Nephron progenitor cell (in vitro differentiated cells): ENCODE measurements at regions not wholly inside any gene's neighbourhood (a gene's known extent, or its start where the extent isn't known, plus 50 kb on each side); places are given as distances from the start of the nearest gene placed in this dataset.
"Not testable (repeated sequence)": the region's sequence is repeated elsewhere in the genome, so short reads cannot be mapped to it uniquely, and the experiment has no call there.

Experiments
- DNase-seq: peaks from one replicate; pipeline ENCODE4 v3.0.0; 2021
- H3K27ac Mint-ChIP-seq: 2 replicates; pipeline ENCODE4 v1.8.0; 2021; ENCODE audit warnings: mild to moderate bottlenecking, moderate library complexity, mixed read lengths
- H3K27me3 Mint-ChIP-seq: 2 replicates; pipeline ENCODE4 v1.8.0; 2021; ENCODE audit warnings: mild to moderate bottlenecking, low read depth, mixed read lengths; ENCODE audit not compliant: poor library complexity
- H3K36me3 Mint-ChIP-seq: 2 replicates; pipeline ENCODE4 v1.8.0; 2021; ENCODE audit warnings: low read depth, mixed read lengths
- H3K4me1 Mint-ChIP-seq: 2 replicates; pipeline ENCODE4 v1.8.0; 2021; ENCODE audit warnings: mixed read lengths
- H3K4me3 Mint-ChIP-seq: 2 replicates; pipeline ENCODE4 v1.8.0; 2021; ENCODE audit warnings: mild to moderate bottlenecking, moderate library complexity, mixed read lengths
- H3K9me3 Mint-ChIP-seq: 2 replicates; pipeline ENCODE4 v1.8.0; 2021; ENCODE audit warnings: mild to moderate bottlenecking, moderate library complexity, mixed read lengths
- CTCF ChIP-seq: fragments of 200-600 bp; sonication (generic); IDR thresholded peaks from 2 replicates; pipeline ENCODE4 v1.5.0; 2021; ENCODE audit warnings: antibody characterized with exemption

- no peak for TF ChIP-seq CTCF
- no peak for DNase-seq
- no peak overlapping the region for H3K27ac Mint-ChIP-seq
- H3K27me3 Mint-ChIP-seq = peaks cover 4% of the 10 kb centered on the region
- no peaks in the 10 kb centered on the region for H3K4me1 Mint-ChIP-seq
- H3K36me3 Mint-ChIP-seq = no peaks in the 10 kb centered on the region
- no peaks in the 10 kb centered on the region for H3K9me3 Mint-ChIP-seq
- no peak overlapping the region for H3K4me3 Mint-ChIP-seq
These were observed 208.5 kb downstream of the FOXG1 start for GRCh38 chr14:28975084-28975483.

GRCh38 chr14:28982228-28982627 is 215.6 kb downstream of the FOXG1 start:
- Mint-ChIP-seq H3K9me3 (peaks cover 5% of the 10 kb centered on the region), H3K36me3 (no peaks in the 10 kb centered on the region), H3K4me1 (no peaks in the 10 kb centered on the region), H3K4me3 (no peak overlapping the region), H3K27ac (no peak overlapping the region), H3K27me3 (peaks cover 3% of the 10 kb centered on the region)
- no peak for TF ChIP-seq CTCF
- no peak for DNase-seq

- Mint-ChIP-seq H3K9me3 (peaks cover 5% of the 10 kb centered on the region), H3K36me3 (no peaks in the 10 kb centered on the region), H3K27ac (no peak overlapping the region), H3K4me3 (no peak overlapping the region), H3K4me1 (no peaks in the 10 kb centered on the region), H3K27me3 (peaks cover 3% of the 10 kb centered on the region)
- TF ChIP-seq CTCF = no peak
- no peak for DNase-seq
These were observed 216.7 kb downstream of the FOXG1 start for GRCh38 chr14:28983279-28983678.

- no peak overlapping the region for H3K4me3 Mint-ChIP-seq
- H3K9me3 Mint-ChIP-seq = no peaks in the 10 kb centered on the region
- H3K4me1 Mint-ChIP-seq = no peaks in the 10 kb centered on the region
- peaks cover 3% of the 10 kb centered on the region for H3K27me3 Mint-ChIP-seq
- H3K27ac Mint-ChIP-seq = no peak overlapping the region
- no peaks in the 10 kb centered on the region for H3K36me3 Mint-ChIP-seq
- no peak for DNase-seq
- TF ChIP-seq CTCF = no peak
These were observed 220.9 kb downstream of the FOXG1 start for GRCh38 chr14:28987516-28987915.

GRCh38 chr14:28997196-28997595 is 230.6 kb downstream of the FOXG1 start:
- not testable (repeated sequence) for DNase-seq, H3K9me3 Mint-ChIP-seq, H3K36me3 Mint-ChIP-seq, H3K4me1 Mint-ChIP-seq, H3K4me3 Mint-ChIP-seq, H3K27ac Mint-ChIP-seq, H3K27me3 Mint-ChIP-seq

GRCh38 chr14:28999656-29000055 is 233.1 kb downstream of the FOXG1 start:
- no peak overlapping the region for H3K4me3 Mint-ChIP-seq

More at GRCh38 chr14:28999656-29000055, 233.1 kb downstream of the FOXG1 start:
- no peak for TF ChIP-seq CTCF
- no peak overlapping the region for H3K27ac Mint-ChIP-seq
- H3K4me1 Mint-ChIP-seq = no peaks in the 10 kb centered on the region
- peaks cover 12% of the 10 kb centered on the region for H3K9me3 Mint-ChIP-seq
- no peak for DNase-seq
- H3K27me3 Mint-ChIP-seq = peaks cover 2% of the 10 kb centered on the region
- no peaks in the 10 kb centered on the region for H3K36me3 Mint-ChIP-seq
